Non-pigmented ciliary epithelial cell (primary cell): ENCODE measurements at regions not wholly inside any gene's neighbourhood (a gene's known extent, or its start where the extent isn't known, plus 50 kb on each side); places are given as distances from the start of the nearest gene placed in this dataset.

ENCODE experiments used
- DNase-seq: peaks from one replicate; pipeline ENCODE4 v3.0.0-alpha.2; 2010; ENCODE audit warnings: low read depth

DNA sequence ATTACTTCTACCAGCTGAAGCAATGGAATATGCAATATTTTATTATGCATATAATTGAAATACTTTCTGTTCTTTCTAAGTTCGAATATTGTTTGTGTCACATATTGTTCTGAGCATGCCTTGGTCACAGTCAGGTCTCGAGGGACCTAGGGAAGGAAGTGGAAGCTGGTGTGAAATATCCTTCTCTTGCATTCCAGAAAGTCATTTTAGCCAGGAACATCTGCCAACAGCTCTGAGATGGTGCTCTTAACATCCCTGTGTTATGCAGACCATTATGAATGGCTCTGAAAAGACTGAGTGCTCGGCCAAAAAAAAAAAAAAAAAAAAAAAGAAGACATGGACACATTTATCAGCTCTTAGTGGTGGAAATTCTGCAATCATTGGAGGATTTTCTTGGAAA, 132.7 kb upstream of the JAG1 start:
- DNase-seq: no peak

DNA sequence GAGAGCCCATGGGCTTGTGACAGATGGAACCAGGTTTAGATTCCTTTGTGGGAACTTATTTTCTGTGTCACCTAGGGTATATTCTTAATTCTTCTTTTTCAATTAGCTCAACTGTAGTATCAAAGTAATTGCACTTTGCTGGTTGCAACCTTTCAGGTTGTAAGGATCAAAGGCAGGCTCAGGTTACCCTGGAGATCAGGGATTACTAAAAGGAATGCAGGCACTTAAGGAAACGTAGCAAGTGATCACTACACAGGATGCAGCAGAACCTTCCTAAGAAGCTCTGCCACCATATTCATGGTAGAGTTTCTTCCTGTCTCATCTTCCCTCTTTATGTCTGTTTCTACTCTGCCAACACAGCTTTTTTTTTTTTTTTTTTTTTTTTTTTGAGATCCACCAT, 133.2 kb upstream of the JAG1 start:
- DNase-seq: no peak

DNA sequence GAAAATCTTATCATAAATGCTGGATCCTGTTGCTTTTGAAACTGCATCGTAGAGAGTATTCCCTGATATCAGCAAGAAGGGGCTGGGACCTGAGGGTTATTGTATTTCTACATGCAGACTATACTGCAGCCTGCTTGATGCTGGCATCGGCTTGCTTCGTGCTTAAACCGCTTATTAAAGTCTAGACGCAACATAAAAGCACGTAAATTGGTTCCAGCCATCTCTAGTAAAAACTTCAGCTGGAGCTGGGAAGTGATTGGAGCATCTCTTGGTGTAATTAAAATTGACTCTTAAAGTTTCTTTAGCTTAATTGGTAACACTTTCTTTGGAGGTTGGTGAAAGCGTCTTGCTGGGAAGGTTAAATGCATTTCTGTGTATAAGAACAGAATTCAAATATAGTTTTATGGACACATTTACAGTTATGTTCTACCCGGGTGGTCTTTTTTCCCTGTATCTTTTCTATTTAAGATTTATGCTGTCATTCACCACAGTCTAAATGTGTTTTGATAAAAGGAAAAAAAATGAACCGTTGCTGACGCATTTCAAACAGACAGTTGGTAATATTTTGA, 139.0 kb upstream of the JAG1 start:
- no peak for DNase-seq

DNA sequence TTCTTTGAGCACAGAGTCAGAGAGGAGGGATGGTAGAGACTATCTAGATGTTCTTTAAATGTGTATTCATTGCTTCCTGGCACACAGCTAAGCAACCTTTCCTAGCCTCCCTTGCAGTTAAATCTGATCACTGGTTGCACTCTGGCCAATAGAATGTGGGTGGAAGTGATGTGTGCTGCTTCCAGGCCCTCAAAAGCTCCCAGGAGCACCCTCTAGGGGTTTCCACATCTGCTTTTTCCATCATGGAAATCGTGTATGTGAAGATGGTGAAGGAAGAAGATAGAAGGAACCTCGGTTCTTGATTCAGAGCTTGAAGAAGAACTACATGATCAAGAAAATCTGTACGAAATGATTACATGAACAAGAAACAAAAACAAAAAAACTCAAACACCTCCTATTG, 149.8 kb upstream of the JAG1 start:
- DNase-seq: no peak

DNA sequence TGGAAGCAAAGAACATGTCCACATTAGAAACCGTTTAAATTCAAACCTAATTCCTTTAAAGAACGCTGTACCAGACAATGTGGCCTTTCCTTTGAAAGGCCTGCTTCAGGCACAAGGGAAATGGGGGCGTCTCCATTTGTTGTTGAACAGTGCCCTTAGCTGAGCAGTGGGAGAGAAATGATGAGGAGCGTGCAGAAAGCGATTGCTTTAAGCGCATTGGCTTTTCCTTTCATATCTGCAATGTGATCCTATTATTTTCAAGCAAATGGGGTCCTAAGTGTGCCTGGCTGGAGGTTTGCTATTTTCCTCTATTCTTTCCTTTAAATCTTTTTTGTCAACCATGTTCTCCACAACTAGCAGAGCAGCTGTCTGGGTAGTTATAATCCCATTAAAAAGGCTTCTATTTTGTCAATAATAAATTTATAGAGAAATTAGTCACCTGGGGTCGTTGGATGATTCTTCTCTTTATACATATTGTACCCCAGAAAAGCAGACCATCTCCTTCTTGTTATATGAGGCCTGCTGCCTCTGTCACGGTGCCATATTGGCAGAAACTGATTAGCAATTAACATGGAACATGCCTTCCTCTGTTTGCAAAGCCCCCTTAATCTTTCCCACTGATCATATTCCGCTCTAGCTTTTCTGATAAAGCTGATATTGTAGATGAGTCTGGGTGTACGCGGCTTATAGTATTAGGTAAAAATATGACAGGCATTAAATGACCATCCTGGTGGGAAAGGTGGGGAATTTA, 151.1 kb upstream of the JAG1 start:
- DNase-seq: no peak

DNA sequence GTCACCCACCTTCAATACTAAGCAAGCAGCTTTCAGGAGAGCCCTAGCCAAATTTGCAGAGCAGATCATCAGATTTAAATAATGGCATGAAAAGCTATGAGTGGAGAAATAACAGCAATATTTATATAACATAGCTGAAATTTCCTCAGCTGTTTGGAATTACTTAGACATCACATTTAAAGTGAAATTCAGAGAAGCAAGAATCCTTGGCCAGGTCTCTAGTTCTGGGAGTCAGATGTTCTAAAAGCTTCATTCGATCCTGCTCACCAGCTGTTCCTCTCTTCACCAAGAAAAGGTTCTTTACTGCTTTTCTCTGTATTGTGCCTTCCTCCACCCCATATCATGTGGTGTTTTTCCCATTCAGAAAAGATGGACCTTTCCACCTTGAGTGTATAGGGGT, 152.3 kb upstream of the JAG1 start:
- DNase-seq: no peak

DNA sequence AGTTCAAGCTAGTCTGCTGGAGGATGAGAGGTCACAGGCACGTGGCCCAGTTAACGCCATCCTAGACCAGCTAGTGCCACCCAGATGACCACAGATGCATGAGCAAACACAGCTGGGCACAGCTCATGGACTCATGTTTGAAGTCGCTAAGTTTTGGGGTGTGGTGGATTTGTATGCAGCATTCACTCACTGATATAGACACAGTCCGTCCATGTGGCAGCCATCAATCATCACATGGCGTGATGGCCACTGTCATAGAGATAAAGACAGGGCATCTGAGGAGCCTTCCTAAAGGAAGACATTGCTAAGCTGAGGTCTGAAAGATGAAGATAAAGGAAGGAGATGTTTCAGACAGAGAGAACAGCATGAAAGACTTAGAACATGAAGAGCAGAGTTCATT, 154.4 kb upstream of the JAG1 start:
- no peak for DNase-seq

DNA sequence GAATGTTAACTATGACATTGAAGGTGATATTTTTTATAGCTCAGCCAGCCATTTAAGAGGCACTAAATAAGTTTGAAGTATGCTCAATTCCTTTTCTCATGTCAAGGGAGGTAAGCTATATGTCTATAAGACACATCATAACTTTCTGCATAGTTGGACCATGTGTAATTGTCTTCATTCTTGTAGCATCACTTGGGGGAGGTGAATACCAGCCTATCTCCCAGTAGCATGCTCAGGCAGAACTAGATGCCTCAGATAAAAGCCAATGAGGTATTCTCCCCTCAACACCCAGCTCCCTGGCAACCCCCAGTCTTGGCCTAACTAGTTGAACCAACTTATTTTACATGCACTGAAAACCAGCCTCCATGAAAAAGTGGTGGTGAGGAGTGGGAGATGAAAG, 158.3 kb upstream of the JAG1 start:
- DNase-seq: no peak

DNA sequence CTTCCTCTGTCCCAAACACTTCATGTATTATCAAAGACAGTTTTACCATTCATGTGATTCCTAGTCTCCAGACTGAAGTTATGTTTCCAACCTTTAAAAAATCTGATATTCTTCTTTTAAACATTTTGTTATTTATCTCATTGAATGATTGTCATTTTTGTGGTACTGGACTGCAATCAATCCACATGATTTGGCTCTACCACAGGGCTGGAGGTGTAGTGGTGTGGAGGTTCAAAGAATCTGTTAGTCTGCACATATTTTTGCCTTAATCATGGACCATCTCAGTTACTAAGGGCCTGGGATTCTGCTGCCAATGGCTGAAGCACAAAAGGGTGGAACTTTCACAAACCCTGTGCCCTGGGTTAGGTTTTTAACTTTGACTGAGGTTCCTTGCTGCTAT, 164.1 kb upstream of the JAG1 start:
- no peak for DNase-seq

DNA sequence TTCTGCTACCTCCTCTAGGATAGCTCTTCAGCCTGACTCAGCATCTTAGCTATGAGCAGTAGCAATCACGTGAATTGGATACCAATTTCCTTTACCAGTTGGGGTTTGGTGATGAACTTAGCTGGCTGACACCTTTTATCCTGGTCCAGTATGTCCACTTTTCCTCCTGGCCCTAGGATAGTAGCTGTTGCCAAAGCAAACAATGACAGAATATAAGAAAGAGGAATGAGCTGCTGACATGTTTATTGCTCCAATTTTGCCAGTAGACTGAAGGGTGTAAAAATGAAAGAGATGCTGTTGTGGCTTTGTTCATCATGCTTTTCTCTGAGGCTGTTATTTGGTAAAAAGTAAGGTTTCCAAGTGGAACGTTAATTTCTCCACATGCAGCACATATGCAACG, 168.3 kb upstream of the JAG1 start:
- no peak for DNase-seq

DNA sequence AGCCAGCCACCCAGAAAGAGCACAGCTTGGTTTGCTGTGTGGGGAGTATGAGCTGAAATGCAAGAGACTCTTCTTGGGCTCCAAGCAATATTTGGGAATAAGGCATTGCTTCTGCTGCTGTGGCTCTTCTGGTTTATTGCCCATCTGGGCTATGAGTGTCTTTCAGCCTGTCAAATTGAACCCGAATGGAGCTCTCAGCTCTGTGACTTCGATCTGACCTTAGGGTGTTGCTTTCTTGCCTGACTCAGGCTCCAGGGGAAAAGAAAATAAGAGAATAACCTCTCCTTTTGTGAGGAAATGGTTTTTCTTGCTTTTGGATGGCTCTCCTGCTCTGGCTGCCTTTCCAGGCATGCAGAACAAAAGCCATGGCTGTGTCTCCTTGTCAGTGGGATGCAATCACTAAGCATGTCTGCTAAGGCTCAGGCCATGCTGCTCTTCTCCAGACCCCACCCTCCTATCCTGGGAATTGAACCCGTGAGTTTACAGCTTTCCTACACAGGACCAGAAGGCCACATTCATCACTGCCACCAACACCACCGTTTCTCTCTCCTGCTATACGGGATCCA, 169.4 kb upstream of the JAG1 start:
- no peak for DNase-seq

DNA sequence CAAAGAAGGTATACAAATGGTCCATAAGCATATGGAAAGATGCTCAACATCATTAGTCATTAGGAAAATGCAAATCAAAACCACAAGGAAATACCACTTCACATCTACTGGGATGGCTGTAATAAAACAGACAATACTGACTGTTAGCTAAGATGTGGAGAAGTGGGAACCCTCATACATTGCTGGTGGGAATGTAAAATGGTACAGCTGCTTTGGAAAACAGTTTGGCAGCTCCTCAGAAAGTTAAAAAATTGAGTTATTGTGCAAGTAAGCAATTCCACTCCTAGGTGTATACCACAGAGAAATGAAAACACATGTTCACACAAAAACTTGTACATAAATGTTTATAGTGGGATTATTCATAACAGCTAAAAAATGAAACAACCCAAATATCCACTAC, 173.0 kb upstream of the JAG1 start:
- no peak for DNase-seq

DNA sequence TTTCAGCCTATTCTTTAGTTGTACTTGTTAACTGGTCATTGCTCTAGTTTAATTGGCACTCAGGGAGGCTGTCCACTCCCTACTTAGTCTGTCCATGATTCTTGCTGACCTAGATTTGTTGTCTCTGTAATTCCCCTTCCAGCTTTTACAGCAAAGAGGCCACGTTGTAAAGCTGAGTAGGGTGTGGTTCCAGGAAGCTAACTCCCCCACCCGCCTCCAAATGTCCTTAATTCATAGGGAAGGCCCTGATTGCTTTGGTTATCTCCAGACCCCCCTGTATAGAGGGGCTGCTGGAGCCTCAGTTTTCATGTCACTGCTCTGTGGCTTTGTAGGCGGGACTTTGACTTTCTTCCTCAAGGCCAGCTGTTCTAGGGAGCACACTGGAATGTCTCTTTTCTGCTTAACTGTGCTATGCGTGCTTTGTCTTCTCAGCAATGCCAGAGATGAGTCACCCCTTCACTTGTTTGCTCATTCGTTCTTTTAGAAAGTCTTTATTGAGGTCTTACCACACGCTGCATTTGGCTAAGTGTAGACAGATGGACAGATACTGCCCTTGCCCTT, 175.1 kb upstream of the JAG1 start:
- DNase-seq: peak; percentile 83

DNA sequence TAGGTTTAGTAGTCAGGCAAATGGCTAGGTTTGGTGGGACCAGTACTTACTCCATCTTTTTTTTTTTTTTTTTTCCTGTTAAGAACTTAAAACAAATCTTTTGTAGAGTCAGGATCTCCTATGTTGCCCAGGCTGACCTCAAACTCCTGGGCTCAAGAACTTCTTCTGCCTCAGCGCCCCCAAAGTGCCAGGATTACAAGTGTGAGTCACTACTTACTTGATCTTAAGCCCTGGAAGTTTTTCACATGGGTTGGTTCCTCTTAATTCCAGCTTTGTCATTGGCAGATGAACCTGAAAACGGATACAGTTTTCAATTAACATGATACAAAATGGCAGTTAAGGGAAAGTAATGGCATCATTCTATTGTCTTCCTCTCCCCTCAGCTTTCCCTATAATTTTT, 179.4 kb upstream of the JAG1 start:
- no peak for DNase-seq

DNA sequence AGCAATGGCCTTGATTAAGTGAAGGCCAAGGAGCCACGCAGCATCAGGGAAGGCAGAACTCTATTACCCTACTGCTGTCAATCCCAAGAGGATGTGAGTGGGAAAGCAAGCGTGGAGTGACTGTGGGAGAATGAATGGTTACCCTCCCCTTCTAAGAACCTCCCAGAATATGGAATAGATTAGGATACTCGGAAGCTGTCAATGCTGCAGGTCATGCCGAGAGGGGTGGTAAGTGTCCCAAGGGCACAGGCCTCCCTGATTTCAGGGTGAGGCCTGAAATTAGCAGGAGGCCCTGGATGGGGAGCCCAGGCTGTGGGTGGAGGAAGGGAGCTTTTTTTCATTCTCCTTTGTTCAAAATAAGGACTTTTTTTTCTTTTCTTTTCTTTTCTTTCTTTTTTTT, 179.9 kb upstream of the JAG1 start:
- no peak for DNase-seq

DNA sequence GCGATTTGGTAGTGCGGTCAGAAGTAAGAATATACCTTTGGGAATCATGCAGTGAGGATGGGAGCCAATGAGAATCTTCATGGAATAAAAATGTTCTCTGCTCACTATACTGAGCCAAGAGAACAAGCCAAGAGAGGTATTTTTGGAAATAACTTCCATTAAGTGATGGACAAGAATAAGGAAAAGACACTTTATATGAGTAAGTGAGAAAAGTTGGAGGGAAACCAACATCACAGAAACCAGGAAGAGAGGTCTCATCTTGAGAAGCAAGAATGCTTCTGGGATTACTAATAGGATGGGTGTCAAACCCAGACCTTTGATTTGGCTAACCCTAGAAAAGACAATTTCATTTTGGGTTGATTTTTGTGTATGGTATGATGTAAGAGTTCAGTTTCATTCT, 181.2 kb upstream of the JAG1 start:
- DNase-seq: no peak

DNA sequence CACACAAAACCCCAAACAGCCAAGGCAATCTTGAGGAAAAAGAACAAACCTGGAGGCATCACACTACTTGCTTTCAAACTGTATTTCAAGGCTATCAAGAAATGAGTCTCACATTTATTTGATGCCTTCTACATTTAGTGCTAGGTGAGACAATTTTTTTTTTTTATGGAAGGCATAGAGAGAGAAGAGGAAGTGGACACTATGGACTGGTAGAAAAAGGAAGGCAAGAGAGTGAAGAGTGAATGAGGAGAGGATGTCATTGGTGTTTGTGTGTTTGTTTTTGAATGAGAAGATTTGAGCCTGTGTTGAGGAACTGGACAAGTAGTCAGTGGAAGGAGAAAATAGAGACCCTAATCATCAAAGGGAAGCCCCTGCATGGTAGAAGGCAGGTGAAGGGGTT, 182.0 kb upstream of the JAG1 start:
- DNase-seq: no peak

DNA sequence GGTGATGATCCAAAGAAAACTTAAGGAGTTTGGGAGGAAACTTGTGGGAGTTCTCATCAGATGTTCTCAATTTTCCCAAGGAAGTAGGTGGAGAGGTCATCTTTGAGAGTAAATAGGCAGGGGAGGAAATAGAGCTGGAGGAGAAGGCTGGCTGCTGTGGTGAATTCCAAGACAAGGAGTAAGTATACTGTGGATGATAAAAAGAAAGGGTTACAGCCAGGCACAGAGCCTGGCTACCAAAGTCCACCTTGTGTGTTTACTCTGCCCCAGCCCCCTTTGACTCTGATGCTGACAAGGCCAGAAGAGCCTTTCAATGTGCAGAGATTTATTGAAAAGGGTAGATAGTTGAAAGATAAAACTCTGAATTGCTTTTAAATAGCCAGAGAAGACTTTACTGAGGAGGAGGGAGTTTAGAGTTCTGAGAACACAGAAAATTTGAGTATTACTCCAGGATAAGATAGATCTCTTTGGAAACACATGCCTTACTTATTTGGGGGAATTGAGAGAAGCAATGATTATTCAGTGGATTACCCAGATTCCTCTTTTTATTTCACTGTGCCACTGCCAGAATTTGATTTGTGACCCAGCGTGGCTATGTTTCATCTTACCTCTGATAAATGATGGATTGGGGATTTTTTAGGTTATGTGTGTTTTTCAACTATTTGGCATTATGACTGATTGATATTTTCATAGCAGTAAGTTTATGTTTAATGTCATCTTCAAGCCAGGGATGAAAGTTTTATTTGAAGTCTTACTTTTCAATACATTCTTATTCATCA, 182.6 kb upstream of the JAG1 start:
- no peak for DNase-seq

DNA sequence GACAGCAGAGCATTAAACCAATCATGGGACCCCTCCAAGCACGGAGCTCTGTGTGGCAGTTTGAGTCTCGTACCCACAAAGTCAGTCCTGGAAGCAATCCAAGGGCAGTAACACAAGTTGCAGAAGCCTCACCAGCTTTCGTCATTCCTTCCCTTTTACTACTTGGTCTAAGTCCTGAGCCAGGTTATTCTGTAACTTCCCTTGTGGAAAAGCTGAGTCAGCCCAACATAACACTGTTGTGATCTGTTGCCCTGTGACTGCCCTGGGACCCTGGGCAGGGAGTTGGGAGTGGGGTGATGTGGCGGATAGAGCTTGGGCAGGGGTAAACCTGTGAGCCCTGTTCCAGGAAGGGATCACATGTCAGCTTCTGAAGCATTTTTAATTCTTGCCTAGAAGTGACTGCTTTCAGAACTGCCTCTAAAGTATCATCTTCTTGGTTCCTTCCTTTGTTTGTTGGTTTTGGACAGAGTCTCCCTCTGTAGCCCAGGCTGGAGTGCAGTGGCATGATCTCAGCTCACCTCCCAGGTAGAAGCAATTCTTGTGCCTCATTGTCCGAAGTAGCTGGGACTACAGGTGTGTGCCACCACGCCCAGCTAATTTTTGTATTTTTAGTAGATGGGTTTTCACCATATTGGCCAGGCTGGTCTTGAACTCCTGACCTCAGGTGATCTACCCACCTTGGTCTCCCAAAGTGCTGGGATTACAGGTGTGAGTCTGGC, 183.7 kb upstream of the JAG1 start:
- DNase-seq: peak; percentile 56

DNA sequence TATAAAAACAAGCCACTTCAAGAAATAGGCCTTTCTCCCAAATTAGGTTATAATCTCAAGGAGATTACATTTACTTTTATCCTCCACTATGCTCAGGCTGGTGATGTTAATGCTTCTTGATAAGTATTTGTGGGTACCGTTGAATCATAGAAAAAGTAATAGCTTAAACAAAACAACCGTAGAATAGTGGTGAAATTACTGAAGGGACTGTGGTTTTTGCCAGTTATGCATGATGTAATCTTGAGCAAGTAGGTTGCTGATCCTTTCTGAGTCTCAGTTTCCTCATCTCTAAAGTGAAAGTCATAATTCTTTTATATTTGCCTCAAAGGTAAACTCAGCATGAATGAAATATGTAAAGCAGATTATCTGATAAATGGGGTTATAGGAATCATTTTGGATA, 187.3 kb upstream of the JAG1 start:
- peak; percentile 89 for DNase-seq

DNA sequence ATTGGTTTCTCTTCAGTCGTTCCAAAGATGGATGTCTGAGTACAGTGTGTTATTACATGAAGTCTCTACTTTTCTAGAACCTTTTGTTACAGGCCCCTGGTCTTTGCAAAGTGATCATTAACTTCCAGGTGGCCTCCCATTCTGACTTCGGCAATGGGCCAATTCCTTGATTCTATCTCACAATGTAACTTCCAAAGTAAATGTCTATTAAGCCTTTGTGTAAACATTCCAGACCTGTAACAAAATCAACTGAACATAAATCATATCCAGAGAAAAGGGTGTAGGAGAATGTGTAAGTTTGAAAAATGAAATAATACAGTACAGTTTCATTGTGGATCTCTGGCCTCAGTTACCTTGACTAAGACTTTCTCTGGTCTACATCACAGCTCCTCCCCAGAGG, 187.8 kb upstream of the JAG1 start:
- DNase-seq: no peak
